Mesodermal cell (in vitro differentiated cells): ENCODE measurements at regions not wholly inside any gene's neighbourhood (a gene's known extent, or its start where the extent isn't known, plus 50 kb on each side); places are given as distances from the start of the nearest gene placed in this dataset.

Experiments
- H3K27ac ChIP-seq: 2 replicates; pipeline ENCODE4 v1.7.0; 2013; ENCODE audit warnings: mild to moderate bottlenecking, low read depth, low read length, moderate library complexity; ENCODE audit not compliant: severe bottlenecking
- H3K36me3 ChIP-seq: 2 replicates; pipeline ENCODE4 v1.7.1; 2013; ENCODE audit warnings: mild to moderate bottlenecking, low read length, moderate library complexity; ENCODE audit not compliant: control insufficient read depth, insufficient read depth
- H3K4me1 ChIP-seq: one replicate; pipeline ENCODE4 v1.7.1; 2013; ENCODE audit warnings: mild to moderate bottlenecking, low read length; ENCODE audit not compliant: insufficient read depth, control insufficient read depth, poor library complexity, severe bottlenecking
- H3K4me3 ChIP-seq: 2 replicates; pipeline ENCODE4 v1.7.0; 2013; ENCODE audit warnings: low read length, control low read depth, mild to moderate bottlenecking; ENCODE audit not compliant: insufficient read depth, poor library complexity, severe bottlenecking; ENCODE audit errors: extremely low read depth
- H3K9me3 ChIP-seq: 2 replicates; pipeline ENCODE4 v1.7.1; 2013; ENCODE audit warnings: mild to moderate bottlenecking, low read length, moderate library complexity; ENCODE audit not compliant: control insufficient read depth
- WGBS, 2 experiments: methylation state at CpG; one replicate each; pipeline ENCODE4 v1.1.5; 2013; ENCODE audit warnings: missing lambda C conversion rate in 2 of 2; ENCODE audit not compliant: insufficient coverage in 2 of 2; 5-methylcytosine and 5-hydroxymethylcytosine counted together

- no peak overlapping the region for H3K4me3 ChIP-seq
- WGBS, 2 experiments = no CpG with 5 or more reads among the region's 2 CpGs
- H3K36me3 ChIP-seq = no peaks in the 10 kb centered on the region
- no peaks in the 10 kb centered on the region for H3K9me3 ChIP-seq
- H3K27ac ChIP-seq = no peak overlapping the region
- peaks cover 7% of the 10 kb centered on the region for H3K4me1 ChIP-seq
These were observed 162.2 kb upstream of the S100G start for GRCh38 chrX:16487620-16488385.

- Histone ChIP-seq H3K27ac (no peak overlapping the region), H3K4me1 (peaks cover 7% of the 10 kb centered on the region), H3K4me3 (no peak overlapping the region), H3K9me3 (no peaks in the 10 kb centered on the region), H3K36me3 (no peaks in the 10 kb centered on the region)
- WGBS, 2 experiments = 100% methylated on average over 2 of the region's 3 CpGs; no CpG with 5 or more reads in 1 of the 2 experiments
These were observed 161.0 kb upstream of the S100G start for GRCh38 chrX:16488959-16489358.

- Histone ChIP-seq H3K4me1 (no peaks in the 10 kb centered on the region), H3K9me3 (no peaks in the 10 kb centered on the region), H3K27ac (no peak overlapping the region), H3K36me3 (no peaks in the 10 kb centered on the region), H3K4me3 (no peak overlapping the region)
- WGBS, 2 experiments = no CpG with 5 or more reads among the region's 1 CpG
These were observed 158.5 kb upstream of the S100G start for GRCh38 chrX:16491461-16491860.

GRCh38 chrX:16496175-16496574 is 153.8 kb upstream of the S100G start:
- Histone ChIP-seq H3K36me3 (no peaks in the 10 kb centered on the region), H3K27ac (no peak overlapping the region), H3K4me3 (no peak overlapping the region), H3K9me3 (no peaks in the 10 kb centered on the region), H3K4me1 (no peaks in the 10 kb centered on the region)
- WGBS, 2 experiments = no CpG with 5 or more reads among the region's 3 CpGs

GRCh38 chrX:16511796-16512776 is 137.9 kb upstream of the S100G start:
- 77 to 91% methylated on average over 5 to 7 of the region's 11 CpGs for WGBS, 2 experiments
- H3K27ac ChIP-seq = no peak overlapping the region
- no peak overlapping the region for H3K4me3 ChIP-seq
- peaks cover 2% of the 10 kb centered on the region for H3K4me1 ChIP-seq
- no peaks in the 10 kb centered on the region for H3K9me3 ChIP-seq
- H3K36me3 ChIP-seq = no peaks in the 10 kb centered on the region

- H3K27ac ChIP-seq = no peak overlapping the region
- 100% methylated on average over 1 of the region's 3 CpGs; no CpG with 5 or more reads in 1 of the 2 experiments for WGBS, 2 experiments
- H3K4me3 ChIP-seq = no peak overlapping the region
- no peaks in the 10 kb centered on the region for H3K36me3 ChIP-seq
- peaks cover 2% of the 10 kb centered on the region for H3K4me1 ChIP-seq
- H3K9me3 ChIP-seq = no peaks in the 10 kb centered on the region
These were observed 133.6 kb upstream of the S100G start for GRCh38 chrX:16516232-16516876.

GRCh38 chrX:16517039-16517605 is 132.8 kb upstream of the S100G start:
- no peak overlapping the region for H3K4me3 ChIP-seq
- H3K4me1 ChIP-seq = peaks cover 2% of the 10 kb centered on the region
- no peak overlapping the region for H3K27ac ChIP-seq
- no peaks in the 10 kb centered on the region for H3K9me3 ChIP-seq
- 100% methylated on average over 1 of the region's 2 CpGs; no CpG with 5 or more reads in 1 of the 2 experiments for WGBS, 2 experiments
- no peaks in the 10 kb centered on the region for H3K36me3 ChIP-seq

- 90 to 100% methylated on average over 2 of the region's 3 CpGs for WGBS, 2 experiments
- Histone ChIP-seq H3K9me3 (no peaks in the 10 kb centered on the region), H3K4me3 (no peak overlapping the region), H3K4me1 (no peaks in the 10 kb centered on the region), H3K36me3 (no peaks in the 10 kb centered on the region), H3K27ac (no peak overlapping the region)
These were observed 131.8 kb upstream of the S100G start for GRCh38 chrX:16518131-16518530.

- WGBS, 2 experiments = no CpG with 5 or more reads among the region's 1 CpG
- Histone ChIP-seq H3K36me3 (no peaks in the 10 kb centered on the region), H3K9me3 (peaks cover 4% of the 10 kb centered on the region), H3K4me3 (no peak overlapping the region), H3K27ac (no peak overlapping the region), H3K4me1 (no peaks in the 10 kb centered on the region)
These were observed 125.6 kb upstream of the S100G start for GRCh38 chrX:16524316-16524715.

GRCh38 chrX:16526003-16526402 is 124.0 kb upstream of the S100G start:
- no peaks in the 10 kb centered on the region for H3K36me3 ChIP-seq
- H3K27ac ChIP-seq = no peak overlapping the region
- no peaks in the 10 kb centered on the region for H3K4me1 ChIP-seq
- H3K4me3 ChIP-seq = no peak overlapping the region
- 92% methylated on average over 1 of the region's 2 CpGs; no CpG with 5 or more reads in 1 of the 2 experiments for WGBS, 2 experiments
- H3K9me3 ChIP-seq = peaks cover 4% of the 10 kb centered on the region
